ENCODE measurements at regions not wholly inside any gene's neighbourhood (a gene's known extent, or its start where the extent isn't known, plus 50 kb on each side); places are given as distances from the start of the nearest gene placed in this dataset.

- TF ChIP-seq CTCF (IDR thresholded peaks at IDR 0.05; ENCODE audit: insufficient read depth, low read depth, low read length) (no peak), EZH2 (IDR thresholded peaks at IDR 0.05; ENCODE audit: insufficient read depth, low read length) (no peak)
- Histone ChIP-seq H4K20me1 (ENCODE audit: insufficient read depth, low read length) (no peaks in the 10 kb centered on the region), H3K9me3 (ENCODE audit: insufficient read depth, low read depth, low read length) (no peaks in the 10 kb centered on the region), H2AFZ (ENCODE audit: low read depth, low read length) (no peak overlapping the region), H3K27ac (ENCODE audit: low read depth, low read length) (no peak overlapping the region), H3K4me3 (ENCODE audit: insufficient read depth, low read depth, low read length) (no peak overlapping the region), H3K79me2 (ENCODE audit: insufficient read depth, low read length) (no peaks in the 10 kb centered on the region), H3K9ac (ENCODE audit: low read length) (no peak overlapping the region), H3K4me2 (ENCODE audit: low read length) (no peak overlapping the region), H3K36me3 (ENCODE audit: insufficient read depth, low read length) (no peaks in the 10 kb centered on the region), H3K4me1 (ENCODE audit: insufficient read depth, low read length) (no peaks in the 10 kb centered on the region), H3K27me3 (ENCODE audit: insufficient read depth, low read length) (no peaks in the 10 kb centered on the region)
- H3K4me1 Mint-ChIP-seq (ENCODE audit: low read depth, unreplicated experiment) = no peaks in the 10 kb centered on the region
- H3K36me3 Mint-ChIP-seq (ENCODE audit: low read depth, unreplicated experiment) = no peaks in the 10 kb centered on the region
- no peaks in the 10 kb centered on the region for H3K27me3 Mint-ChIP-seq (ENCODE audit: low read depth, unreplicated experiment)
- no peak overlapping the region for H3K4me3 Mint-ChIP-seq (ENCODE audit: unreplicated experiment)
- H3K9me3 Mint-ChIP-seq (ENCODE audit: unreplicated experiment) = peaks cover 4% of the 10 kb centered on the region
- no peak overlapping the region for H3K27ac Mint-ChIP-seq (ENCODE audit: unreplicated experiment)
- DNase-seq (ENCODE audit: low read depth) (no peak), FAIRE-seq (no peak)
Measured at GRCh38 chrX:149114874-149115273, 390.2 kb downstream of the IDS start.

GRCh38 chrX:149114001-149114400 lies 391.1 kb downstream of the IDS start:
- no peaks in the 10 kb centered on the region for H3K36me3 Mint-ChIP-seq (ENCODE audit: low read depth, unreplicated experiment)
- H3K27me3 ChIP-seq (ENCODE audit: insufficient read depth, low read length) = no peaks in the 10 kb centered on the region
- no peak overlapping the region for H3K27ac ChIP-seq (ENCODE audit: low read depth, low read length)
- no peak overlapping the region for H3K4me3 ChIP-seq (ENCODE audit: insufficient read depth, low read depth, low read length)
- no peak overlapping the region for H3K27ac Mint-ChIP-seq (ENCODE audit: unreplicated experiment)
- no peak overlapping the region for H2AFZ ChIP-seq (ENCODE audit: low read depth, low read length)
- TF ChIP-seq CTCF (IDR thresholded peaks at IDR 0.05; ENCODE audit: insufficient read depth, low read depth, low read length) (no peak), EZH2 (IDR thresholded peaks at IDR 0.05; ENCODE audit: insufficient read depth, low read length) (no peak)
- FAIRE-seq = no peak
- H3K4me1 Mint-ChIP-seq (ENCODE audit: low read depth, unreplicated experiment) = no peaks in the 10 kb centered on the region
- no peaks in the 10 kb centered on the region for H3K36me3 ChIP-seq (ENCODE audit: insufficient read depth, low read length)
- no peaks in the 10 kb centered on the region for H3K27me3 Mint-ChIP-seq (ENCODE audit: low read depth, unreplicated experiment)
- peaks cover 11% of the 10 kb centered on the region for H3K9me3 Mint-ChIP-seq (ENCODE audit: unreplicated experiment)
- no peak overlapping the region for H3K9ac ChIP-seq (ENCODE audit: low read length)
- H3K4me3 Mint-ChIP-seq (ENCODE audit: unreplicated experiment) = no peak overlapping the region
- no peaks in the 10 kb centered on the region for H3K79me2 ChIP-seq (ENCODE audit: insufficient read depth, low read length)
- H4K20me1 ChIP-seq (ENCODE audit: insufficient read depth, low read length) = no peaks in the 10 kb centered on the region
- H3K9me3 ChIP-seq (ENCODE audit: insufficient read depth, low read depth, low read length) = no peaks in the 10 kb centered on the region
- no peaks in the 10 kb centered on the region for H3K4me1 ChIP-seq (ENCODE audit: insufficient read depth, low read length)
- no peak overlapping the region for H3K4me2 ChIP-seq (ENCODE audit: low read length)
- no peak for DNase-seq (ENCODE audit: low read depth)

GRCh38 chrX:149097786-149098185 lies 407.3 kb downstream of the IDS start:
- Mint-ChIP-seq H3K4me3 (ENCODE audit: unreplicated experiment) (no peak overlapping the region), H3K36me3 (ENCODE audit: low read depth, unreplicated experiment) (no peaks in the 10 kb centered on the region), H3K27ac (ENCODE audit: unreplicated experiment) (no peak overlapping the region), H3K27me3 (ENCODE audit: low read depth, unreplicated experiment) (no peaks in the 10 kb centered on the region), H3K4me1 (ENCODE audit: low read depth, unreplicated experiment) (no peaks in the 10 kb centered on the region), H3K9me3 (ENCODE audit: unreplicated experiment) (no peaks in the 10 kb centered on the region)
- Histone ChIP-seq H3K79me2 (ENCODE audit: insufficient read depth, low read length) (no peaks in the 10 kb centered on the region), H3K27ac (ENCODE audit: low read depth, low read length) (no peak overlapping the region), H3K4me3 (ENCODE audit: insufficient read depth, low read depth, low read length) (no peak overlapping the region), H3K4me1 (ENCODE audit: insufficient read depth, low read length) (no peaks in the 10 kb centered on the region), H3K4me2 (ENCODE audit: low read length) (no peak overlapping the region), H3K27me3 (ENCODE audit: insufficient read depth, low read length) (no peaks in the 10 kb centered on the region), H4K20me1 (ENCODE audit: insufficient read depth, low read length) (no peaks in the 10 kb centered on the region), H2AFZ (ENCODE audit: low read depth, low read length) (no peak overlapping the region), H3K9me3 (ENCODE audit: insufficient read depth, low read depth, low read length) (no peaks in the 10 kb centered on the region), H3K36me3 (ENCODE audit: insufficient read depth, low read length) (no peaks in the 10 kb centered on the region), H3K9ac (ENCODE audit: low read length) (no peak overlapping the region)
- FAIRE-seq (no peak), DNase-seq (ENCODE audit: low read depth) (no peak)
- TF ChIP-seq EZH2 (IDR thresholded peaks at IDR 0.05; ENCODE audit: insufficient read depth, low read length) = no peak
- no peak for TF ChIP-seq CTCF (IDR thresholded peaks at IDR 0.05; ENCODE audit: insufficient read depth, low read depth, low read length)

Measured in astrocyte (in vitro differentiated cells and primary cell).